HG03280 (cell line): ENCODE measurements at regions not wholly inside any gene's neighbourhood (a gene's known extent, or its start where the extent isn't known, plus 50 kb on each side); places are given as distances from the start of the nearest gene placed in this dataset.
"Not testable (repeated sequence)": the region's sequence is repeated elsewhere in the genome, so short reads cannot be mapped to it uniquely, and the experiment has no call there.

Source experiments
- ATAC-seq: cut with Tn5 transposase; IDR thresholded peaks from one replicate; pipeline ENCODE4 v1.9.1; 2021; ENCODE audit warnings: mild to moderate bottlenecking, moderate library complexity; ENCODE audit not compliant: unreplicated experiment

DNA sequence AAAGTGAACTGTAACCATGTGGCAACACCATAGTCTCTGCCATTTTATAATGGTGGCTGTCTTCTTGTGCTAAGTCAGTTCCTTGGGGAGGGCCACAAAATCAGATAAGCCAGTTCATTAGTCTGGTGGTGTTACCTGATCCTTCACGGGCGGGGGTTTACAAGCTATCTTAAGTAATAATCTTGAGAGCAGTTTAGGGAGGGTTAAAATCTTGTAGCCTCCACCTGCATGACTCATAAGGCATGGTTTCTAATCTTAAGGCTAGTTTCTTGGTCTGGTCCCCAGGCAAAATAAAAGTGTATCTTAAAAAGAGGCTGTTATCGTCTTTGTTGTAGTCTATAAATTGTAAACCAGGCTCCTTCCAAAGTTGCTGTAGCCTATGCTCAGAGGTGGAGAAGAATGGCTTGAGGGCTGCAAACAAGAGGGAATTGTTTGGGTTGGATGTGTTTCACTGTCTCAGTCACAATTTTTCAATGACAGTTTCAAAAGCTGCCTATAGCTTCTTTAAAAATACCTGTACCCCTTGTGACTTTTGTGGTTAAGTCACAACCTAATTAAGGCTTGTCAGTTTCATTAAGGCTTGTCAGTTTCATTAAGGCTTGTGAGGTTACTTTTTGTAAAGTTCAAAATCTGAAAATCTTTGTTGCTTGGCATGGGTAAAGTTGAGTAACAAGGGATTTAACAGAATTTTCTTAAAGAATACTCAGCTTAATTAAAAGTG lies 135.7 kb downstream of the RPS4Y2 start:
- ATAC-seq, result peak; percentile 92

DNA sequence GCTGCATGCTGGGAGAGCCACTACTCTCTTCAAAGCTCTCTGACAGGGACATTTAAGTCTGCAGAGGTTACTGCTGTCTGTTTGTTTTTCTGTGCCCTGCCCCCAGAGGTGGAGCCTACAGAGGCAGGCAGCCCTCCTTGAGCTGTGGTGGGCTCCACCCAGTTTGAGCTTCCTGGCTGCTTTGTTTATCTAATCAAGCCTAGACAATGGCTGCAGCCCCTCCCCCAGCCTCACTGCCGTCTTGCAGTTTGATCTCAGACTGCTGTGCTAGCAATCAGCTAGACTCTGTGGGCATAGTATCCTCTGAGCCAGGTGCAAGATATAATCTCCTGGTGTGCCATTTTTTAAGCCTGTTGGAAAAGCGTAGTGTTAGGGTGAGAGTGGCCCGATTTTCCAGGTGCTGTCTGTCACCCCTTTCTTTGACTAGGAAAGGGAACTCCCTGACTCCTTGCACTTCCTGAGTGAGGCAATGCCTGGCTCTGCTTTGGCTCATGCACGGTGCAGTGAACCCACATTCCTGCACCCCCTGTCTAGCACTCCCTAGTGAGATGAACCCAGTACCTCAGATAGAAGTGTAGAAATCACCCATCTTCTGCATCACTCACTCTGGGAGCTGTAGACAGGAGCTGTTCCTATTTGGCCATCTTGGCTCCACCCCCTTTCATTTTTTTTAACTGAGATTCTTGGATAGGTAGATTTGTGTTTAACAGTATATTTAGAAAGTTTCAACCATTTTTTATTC lies 169.6 kb downstream of the RPS4Y2 start:
- ATAC-seq, result not testable (repeated sequence)

DNA sequence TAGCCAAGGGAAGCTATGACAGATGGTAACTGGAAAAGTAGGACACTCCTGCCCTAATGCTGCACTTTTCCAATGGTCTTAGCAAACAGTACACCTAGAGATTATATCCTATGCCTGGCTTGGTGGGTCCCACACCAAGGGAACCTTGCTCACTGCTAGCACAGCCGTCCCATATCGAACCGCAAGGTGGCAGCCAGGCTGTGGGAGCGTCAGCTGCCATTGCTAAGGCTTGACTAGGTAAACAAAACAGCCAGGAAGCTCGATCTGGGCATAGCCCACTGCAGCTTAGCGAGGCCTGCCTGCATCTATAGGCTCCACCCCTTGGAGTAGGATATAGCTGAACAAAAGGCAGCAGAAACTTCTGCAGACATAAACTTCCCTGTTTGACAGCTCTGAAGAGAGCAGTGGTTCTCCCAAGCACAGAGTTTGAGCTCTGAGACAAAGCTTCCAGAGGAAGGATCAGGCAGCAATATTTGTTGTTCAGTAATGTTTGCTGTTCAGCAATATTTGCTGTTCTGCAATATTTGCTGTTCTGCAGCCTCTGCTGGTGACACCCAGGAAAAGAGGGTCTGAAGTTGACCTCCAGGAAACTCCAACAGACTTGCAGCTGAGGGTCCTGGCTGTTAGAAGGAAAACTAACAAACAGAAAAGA lies 173.9 kb downstream of the RPS4Y2 start:
- ATAC-seq, result no peak

DNA sequence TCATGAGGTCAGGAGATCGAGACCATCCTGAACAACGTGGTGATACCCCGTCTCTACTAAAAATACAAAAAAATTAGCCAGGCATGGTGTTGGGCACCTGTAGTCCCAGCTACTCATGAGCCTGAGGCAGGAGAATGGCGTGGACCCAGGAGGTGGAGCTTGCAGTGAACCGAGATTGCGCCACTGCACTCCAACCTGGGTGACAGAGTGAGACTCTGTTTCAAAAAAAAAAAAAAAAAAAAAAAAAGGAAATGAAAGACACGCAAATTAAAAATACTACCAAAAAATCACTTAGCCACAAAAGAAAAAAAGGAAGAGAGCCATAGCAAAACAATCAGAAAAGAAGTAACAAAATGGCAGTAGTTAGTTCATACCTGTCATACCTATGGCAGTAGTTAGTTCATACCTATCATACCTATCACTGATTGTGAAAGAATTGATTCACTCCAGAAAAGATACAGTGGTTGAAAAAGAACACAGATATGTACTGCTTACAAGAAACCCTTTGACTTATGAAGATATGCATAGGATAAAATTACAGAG lies 180.9 kb downstream of the RPS4Y2 start:
- not testable (repeated sequence) for ATAC-seq

DNA sequence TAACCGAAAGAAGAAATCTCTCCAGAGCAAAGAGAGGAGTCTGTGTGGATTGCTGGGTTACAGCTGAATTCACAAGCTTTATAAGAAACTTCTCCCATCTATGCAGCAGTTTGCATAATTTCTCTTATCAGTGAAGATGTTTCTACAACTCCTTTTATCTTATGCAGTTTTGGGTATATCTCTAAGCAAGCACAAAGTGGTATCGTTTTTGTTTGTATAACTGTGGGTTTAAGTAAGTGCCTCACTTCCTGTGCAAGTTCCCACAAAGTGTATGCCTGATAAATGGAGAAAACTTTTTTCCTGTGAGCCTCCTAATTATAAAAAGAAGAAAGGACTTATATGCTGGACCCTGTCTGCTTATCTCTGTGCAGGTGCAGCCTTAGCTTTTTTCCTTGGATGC lies 205.6 kb downstream of the RPS4Y2 start:
- ATAC-seq, result no peak

DNA sequence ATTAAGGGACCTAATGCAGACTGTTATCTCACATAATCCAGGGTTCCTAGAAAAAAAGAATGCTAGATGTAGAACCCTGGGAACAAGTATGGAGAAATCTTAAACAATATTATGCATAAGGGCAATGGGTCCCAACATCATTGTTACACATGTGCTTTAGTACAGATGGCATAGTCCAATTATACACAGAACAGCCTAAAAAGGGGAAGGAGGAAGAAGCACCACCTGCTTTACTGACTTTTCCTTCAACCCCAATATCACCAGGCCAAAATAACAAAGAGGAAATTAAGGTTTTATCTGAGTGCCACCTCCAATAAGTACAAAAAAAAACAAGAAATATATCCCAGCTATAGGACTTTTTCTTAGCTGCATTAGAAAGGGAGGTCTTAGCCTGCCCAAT lies 211.9 kb downstream of the RPS4Y2 start:
- no peak for ATAC-seq

DNA sequence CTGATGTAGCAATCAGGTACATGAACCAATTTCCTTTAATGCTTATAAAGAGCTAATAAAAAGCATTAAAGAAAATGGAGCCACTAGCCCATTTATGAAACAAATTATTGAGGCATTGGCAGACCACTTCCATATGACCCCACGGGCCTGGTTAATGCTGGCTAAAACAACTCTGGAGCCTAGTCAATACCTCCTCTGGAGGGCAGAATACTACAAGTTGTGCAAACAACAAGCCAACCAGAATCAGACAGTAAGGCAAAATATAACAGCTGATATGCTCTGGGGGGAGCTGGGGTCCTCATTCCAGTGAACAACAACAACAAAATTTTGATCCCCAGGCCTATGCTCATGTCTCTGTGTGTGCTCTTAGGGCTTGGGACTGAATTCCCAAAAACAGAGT lies 212.3 kb downstream of the RPS4Y2 start:
- no peak for ATAC-seq

DNA sequence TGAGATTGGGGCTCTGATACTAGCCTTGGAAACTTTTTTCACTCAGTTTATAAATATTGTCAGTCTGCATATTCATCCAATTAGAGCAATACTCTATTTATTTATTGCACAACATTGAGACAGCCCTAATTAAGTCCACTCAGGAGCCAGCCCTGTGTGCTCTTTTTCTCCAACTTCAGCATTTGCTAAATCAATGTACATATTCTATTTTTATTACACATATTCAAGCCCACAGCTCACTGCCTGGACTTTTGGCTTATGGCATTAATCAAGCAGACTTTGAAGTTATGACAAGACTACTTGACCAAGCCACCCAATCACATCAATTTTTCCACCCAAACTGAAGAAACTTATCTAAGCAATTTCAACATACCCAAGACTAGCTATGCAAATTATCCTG lies 215.5 kb downstream of the RPS4Y2 start:
- ATAC-seq, result no peak

DNA sequence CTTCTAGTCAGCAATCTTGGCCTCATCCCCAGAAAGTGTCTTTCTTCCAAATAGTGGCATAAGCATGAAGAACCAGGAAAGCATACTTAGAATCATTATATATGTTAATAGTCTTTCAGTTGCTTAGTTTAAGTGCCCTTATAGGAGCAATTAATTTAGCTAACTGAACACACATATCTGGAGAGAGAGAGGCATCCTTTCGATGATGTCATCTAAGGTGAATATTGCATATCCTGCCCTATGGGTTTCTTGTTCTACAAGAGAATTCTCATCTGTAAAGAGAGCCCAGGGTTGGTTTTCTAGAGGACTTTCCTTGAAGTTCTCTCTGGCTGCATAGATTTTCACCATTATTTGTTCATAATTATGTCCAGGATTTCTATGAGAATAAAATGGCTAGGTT lies 230.1 kb downstream of the RPS4Y2 start:
- no peak for ATAC-seq

DNA sequence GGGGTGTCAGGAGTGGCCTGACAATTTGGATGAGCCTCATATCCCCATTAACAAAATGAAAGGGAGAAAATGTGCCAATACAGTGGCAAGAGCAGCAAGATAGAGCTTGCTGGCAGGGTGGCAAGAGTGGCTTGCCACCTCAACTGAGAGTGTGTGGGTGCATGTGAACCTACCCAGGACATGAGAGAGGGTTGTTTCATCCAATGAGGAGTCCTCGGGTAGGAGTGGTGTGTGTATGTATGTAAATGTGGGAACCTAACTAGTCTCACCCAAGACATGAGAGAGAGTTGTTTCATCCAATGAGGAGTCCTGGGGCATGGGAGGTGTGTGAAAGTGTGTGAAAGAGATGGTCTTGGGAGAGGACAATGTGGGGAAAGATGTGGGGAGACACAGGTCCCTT lies 234.2 kb downstream of the RPS4Y2 start:
- ATAC-seq, result no peak

DNA sequence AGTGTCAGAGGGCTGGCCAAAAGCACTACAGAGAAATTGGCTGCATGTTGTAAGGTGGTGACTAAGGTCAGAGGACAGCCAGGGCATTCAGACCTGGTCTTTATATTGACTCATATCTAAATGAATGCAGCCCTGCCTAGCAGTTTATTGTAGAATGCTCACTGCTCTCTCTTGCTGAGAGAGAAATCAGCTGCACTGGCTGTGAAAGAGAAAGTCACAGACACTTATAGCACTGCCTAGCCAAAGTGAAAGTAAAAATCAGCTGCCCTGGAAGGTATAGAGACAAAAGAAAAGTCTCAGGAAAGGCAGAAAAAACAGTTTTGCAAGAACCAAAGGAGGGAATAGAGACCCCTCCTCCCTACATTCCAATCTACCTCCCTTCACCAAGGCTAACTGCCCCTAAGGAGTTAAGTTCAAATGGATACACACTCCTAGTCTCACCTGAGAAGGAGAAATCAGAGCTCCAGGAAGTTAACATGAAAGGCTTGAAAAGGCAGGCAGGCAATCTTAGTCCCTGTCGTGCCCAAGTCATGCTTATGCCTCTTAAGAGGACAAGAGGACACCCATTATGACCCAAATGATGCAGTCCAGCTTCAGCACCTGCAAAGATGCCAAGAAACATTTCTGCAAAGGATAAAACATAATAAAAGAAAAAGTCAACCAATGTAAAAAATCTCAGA lies 235.1 kb downstream of the RPS4Y2 start:
- peak; percentile 90 for ATAC-seq

DNA sequence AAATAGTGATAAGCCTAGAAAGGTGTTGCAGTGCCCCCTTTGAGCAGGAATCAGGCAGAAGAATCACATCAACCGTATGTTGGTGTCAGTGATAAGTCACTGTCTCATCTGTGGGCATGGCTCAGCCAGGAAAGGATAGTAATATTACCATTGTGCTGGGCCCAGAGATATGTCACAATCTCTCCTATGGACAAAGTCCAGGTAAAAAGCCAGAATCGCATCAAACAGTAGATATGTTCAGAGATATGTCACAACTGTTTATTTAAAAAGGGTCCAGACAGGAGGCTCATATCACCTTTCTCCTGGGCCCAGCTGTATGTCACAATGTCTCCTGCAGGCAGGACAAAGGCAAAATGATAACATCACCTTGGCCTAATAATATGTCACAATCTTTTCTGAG lies 241.4 kb downstream of the RPS4Y2 start:
- ATAC-seq, result no peak

DNA sequence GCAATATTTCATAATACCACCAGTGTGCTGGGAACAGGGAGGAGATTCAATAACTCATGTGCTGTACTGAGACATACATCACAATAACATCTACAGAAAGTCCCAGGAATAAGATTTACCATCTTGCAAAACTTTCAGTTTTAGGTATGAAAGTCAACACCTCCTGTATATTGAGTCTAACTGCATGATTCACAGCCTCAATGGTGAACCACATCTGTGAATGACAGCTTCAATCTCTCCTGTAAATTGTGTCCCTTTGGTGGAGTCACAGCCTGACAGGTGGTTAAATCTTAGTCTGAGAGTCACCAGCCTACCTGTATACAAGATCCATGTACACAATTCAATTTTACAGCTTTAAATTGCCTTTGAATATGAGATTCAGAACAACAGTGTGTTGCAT lies 242.1 kb downstream of the RPS4Y2 start:
- no peak for ATAC-seq

DNA sequence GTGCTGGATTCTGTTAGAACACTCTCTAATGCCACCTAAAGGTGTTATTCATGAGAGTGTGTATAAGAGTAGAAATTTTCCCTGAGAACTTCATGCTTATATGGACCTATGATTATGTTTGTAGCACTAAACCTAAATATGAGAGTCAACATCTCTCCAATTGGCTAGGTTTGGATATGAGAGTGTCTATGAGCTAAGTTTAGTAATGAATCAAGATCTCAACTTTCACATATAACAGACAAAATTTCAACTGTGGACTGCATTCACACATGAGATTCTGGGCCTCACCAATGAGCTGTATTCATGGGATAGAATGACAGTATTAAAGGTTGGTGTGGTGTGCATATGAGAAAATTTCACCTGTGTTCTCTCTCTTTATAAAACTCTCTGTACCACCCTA lies 242.6 kb downstream of the RPS4Y2 start:
- ATAC-seq, result no peak

DNA sequence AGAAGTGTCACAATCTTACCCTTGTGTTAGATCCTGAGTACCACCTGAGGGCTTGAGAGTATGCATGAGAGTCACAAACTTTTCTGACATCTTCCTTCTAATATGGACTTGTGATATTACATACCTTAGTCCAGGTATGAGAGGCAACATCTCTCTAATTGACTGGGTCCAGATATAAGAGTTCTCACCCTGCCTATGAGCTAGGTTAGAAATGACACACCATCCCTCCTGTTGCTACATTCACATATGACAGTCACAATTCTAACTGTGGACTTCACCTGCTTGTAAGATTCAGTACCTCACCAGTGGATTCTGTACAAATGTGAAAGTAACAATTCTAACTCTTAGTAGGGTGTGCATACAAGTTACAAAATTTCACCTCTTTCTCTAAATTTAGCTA lies 245.2 kb downstream of the RPS4Y2 start:
- no peak for ATAC-seq

DNA sequence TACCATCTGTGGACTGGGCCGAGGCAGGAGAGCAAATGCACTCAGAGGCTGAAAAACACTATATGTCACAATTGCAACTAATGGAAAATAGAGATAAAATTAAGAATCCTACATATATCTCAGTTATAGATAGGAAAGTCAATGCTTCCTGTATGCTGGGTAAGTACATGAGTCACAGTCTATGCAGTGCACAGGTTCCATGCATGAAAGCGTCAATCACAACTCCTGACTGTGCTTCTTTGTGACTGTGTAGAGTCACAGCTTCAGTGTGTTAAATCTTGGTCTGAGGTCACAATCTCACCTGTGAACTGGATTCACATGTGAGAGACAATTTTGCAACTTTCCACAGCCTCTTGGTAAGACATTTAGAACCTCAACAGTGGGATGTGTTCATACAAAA lies 247.2 kb downstream of the RPS4Y2 start:
- ATAC-seq, result no peak

DNA sequence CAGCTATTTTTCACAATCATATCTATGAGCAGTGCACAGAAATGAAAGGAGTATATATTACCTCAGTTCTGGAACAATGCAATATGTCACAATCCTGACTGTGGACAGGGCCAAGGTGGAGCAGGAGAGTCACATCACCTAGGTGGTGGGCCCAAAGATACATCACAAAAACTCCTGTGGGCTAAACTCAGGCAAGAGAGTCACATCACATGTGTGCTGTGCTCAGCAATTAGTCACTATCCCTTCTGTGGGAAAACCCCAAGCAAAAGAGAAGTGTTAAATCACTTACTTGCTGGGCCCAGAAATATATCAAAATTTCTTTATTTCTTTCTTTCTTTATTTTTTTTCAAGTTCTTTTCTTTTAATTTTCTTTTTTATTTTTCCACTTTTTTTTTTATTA lies 249.6 kb downstream of the RPS4Y2 start:
- ATAC-seq, result no peak

DNA sequence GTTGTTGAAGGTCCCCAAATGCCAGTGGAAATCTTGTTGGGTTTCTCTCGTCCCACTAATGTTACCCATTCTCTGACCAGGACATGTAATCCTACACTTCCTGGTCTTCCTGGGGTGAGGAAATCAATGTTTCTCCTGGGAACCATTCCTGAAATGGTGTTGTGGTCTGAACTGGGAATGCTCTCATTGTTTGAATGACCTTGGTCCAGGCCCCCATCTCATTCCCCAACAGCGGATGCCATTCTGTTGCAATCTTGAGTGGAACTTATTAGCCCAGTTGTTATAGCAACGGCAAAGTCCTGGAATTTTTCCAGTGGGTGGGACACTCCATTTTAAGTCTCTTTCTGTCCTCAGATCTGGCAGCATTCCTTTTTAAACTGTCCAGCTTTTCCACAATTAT lies 265.9 kb downstream of the RPS4Y2 start:
- ATAC-seq, result no peak

DNA sequence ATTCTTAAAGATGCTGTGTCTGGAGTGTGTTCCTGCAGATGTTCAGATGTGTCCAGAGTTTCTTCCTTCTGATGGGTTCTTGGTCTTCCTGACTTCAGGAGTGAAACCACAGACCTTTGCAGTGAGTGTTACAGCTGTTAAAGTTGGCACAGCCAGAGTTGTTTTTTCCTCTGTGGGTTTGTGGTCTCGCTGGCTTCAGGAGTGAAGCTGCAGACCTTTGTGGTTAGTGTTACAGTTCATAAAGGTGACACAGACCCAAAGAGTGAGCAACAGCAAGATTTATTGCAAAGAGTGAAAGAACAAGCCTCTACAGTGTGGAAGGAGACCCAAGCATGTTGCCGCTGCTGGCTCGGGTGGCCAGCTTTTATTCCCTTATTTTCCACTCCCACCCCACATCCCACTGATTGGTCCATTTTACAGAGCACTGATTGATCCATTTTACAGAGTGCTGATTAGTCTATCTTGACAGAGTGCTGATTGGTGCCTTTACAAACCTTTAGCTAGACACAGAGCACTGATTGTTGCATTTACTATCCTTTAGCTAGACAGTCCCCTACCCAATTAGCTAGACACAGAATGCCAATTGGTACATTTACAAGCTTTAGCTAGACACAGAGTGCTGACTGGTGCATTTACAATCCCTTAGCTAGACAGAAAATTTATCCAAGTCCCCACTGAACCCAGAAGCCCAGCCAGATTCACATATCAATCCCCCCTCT lies 266.6 kb downstream of the RPS4Y2 start:
- ATAC-seq, result no peak

DNA sequence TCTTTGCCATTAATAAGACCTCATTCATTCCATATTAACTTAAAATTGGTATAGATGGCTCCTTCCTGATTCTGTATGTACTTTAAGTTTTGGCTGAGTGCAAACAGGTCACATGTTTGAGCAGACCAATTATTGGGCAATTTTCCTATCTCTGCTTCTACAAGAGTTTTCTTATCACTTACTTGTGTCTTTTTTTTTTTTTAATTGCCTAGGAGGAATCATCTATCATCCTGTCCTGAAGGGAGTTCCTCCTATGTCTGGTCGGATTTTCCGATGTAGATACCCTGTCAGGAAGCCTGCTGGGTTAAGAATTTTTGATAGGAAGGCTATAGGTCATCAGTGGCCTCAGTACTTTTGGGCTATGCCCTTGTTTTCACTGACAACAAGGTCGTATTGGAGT lies 268.0 kb downstream of the RPS4Y2 start:
- ATAC-seq, result no peak

DNA sequence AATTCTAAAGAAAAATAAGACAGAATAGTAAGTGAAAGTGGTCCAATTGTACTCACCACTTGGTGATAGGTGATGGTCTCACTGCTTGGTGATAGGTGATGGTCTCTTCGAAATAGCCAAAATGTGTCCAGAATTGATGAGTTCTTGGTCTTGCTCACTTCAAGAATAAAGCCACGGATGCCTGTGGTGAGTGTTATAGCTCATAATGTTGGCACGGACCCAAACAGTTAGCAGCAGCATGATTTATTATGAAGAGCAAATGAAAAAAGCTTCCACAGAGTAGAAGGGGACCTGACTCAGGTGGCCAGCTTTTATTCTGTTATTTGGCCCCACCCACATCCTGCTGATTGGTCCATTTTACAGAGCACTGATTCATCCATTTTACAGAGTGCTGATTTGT lies 272.6 kb downstream of the RPS4Y2 start:
- no peak for ATAC-seq
